WTC11 (cell line): ENCODE measurements at regions not wholly inside any gene's neighbourhood (a gene's known extent, or its start where the extent isn't known, plus 50 kb on each side); places are given as distances from the start of the nearest gene placed in this dataset.

ENCODE experiments used
- ATAC-seq: fragments of 200-7000 bp; cut with Tn5 transposase; 2 replicates; pipeline ENCODE4 v1.10.0; 2021; ENCODE audit warnings: mild to moderate bottlenecking, moderate library complexity
- CTCF ChIA-PET: fragments of 300-600 bp; sonication (Branson Sonifier 250); formaldehyde crosslinking; loops from one replicate; lab custom pipeline; 2021; ENCODE audit warnings: antibody characterized with exemption; lab: Charles Lee
- POLR2A ChIA-PET: fragments of 350-600 bp; sonication (Branson Sonifier 250); formaldehyde crosslinking; loops from one replicate; lab custom pipeline; 2021; ENCODE audit warnings: antibody characterized with exemption; lab: Charles Lee
- DNase-seq: peaks from one replicate; pipeline ENCODE4 v3.0.0; 2021; ENCODE audit warnings: low spot score
- H3K27ac Mint-ChIP-seq: 2 replicates; pipeline ENCODE4 v1.8.0; 2021; ENCODE audit warnings: mixed read lengths
- H3K27me3 Mint-ChIP-seq: 2 replicates; pipeline ENCODE4 v1.8.0; 2021; ENCODE audit warnings: low read depth, mild to moderate bottlenecking, moderate library complexity, mixed read lengths
- H3K36me3 Mint-ChIP-seq: 2 replicates; pipeline ENCODE4 v1.8.0; 2021; ENCODE audit warnings: mixed read lengths
- H3K4me1 Mint-ChIP-seq: 2 replicates; pipeline ENCODE4 v1.8.0; 2022; ENCODE audit warnings: mixed read lengths
- H3K4me3 Mint-ChIP-seq: 2 replicates; pipeline ENCODE4 v1.8.0; 2021; ENCODE audit warnings: mild to moderate bottlenecking, moderate library complexity, mixed read lengths
- H3K9me3 Mint-ChIP-seq: 2 replicates; pipeline ENCODE4 v1.8.0; 2021; ENCODE audit warnings: mixed read lengths
- ATF3 ChIP-seq: sonication (generic); formaldehyde crosslinking; conservative IDR thresholded peaks from 2 replicates; pipeline ENCODE4 v1.8.1; 2022; ENCODE audit warnings: mild to moderate bottlenecking, missing genetic modification reagents
- EMX1 ChIP-seq: fragments of 250-450 bp; sonication (Bioruptor Pico); IDR thresholded peaks from 2 replicates; pipeline ENCODE4 v1.8.0; 2021; ENCODE audit warnings: mild to moderate bottlenecking
- HMGXB4 ChIP-seq: sonication (generic); formaldehyde crosslinking; IDR thresholded peaks from 2 replicates; pipeline ENCODE4 v1.8.1; 2023; ENCODE audit warnings: mild to moderate bottlenecking, moderate library complexity, missing genetic modification reagents
- NFE2L1 ChIP-seq: sonication (generic); formaldehyde crosslinking; IDR thresholded peaks from 2 replicates; pipeline ENCODE4 v1.8.1; 2023; ENCODE audit warnings: missing genetic modification reagents
- PREB ChIP-seq: sonication (generic); formaldehyde crosslinking; IDR thresholded peaks from 2 replicates; pipeline ENCODE4 v1.8.1; 2022; ENCODE audit warnings: mild to moderate bottlenecking, missing genetic modification reagents, moderate library complexity, borderline replicate concordance
- PRRX2 ChIP-seq: fragments of 250-450 bp; sonication (Bioruptor Pico); IDR thresholded peaks from 2 replicates; pipeline ENCODE4 v1.8.0; 2021; ENCODE audit warnings: mild to moderate bottlenecking
- RORB ChIP-seq: fragments of 250-450 bp; sonication (Bioruptor Pico); IDR thresholded peaks from 2 replicates; pipeline ENCODE4 v1.9.0; 2021; ENCODE audit warnings: mild to moderate bottlenecking
- SMAD4 ChIP-seq: sonication (generic); formaldehyde crosslinking; IDR thresholded peaks from 2 replicates; pipeline ENCODE4 v1.8.0; 2022; ENCODE audit warnings: mild to moderate bottlenecking, missing genetic modification reagents
- USF1 ChIP-seq: sonication (generic); formaldehyde crosslinking; IDR thresholded peaks from 2 replicates; pipeline ENCODE4 v1.8.0; 2022; ENCODE audit warnings: mild to moderate bottlenecking, missing genetic modification reagents
- ZBTB21 ChIP-seq: sonication (generic); formaldehyde crosslinking; IDR thresholded peaks from 2 replicates; pipeline ENCODE4 v1.8.1; 2023; ENCODE audit warnings: mild to moderate bottlenecking, missing genetic modification reagents, borderline replicate concordance
- ZNF396 ChIP-seq: fragments of 250-450 bp; sonication (Bioruptor Pico); IDR thresholded peaks from 2 replicates; pipeline ENCODE4 v1.8.0; 2021; ENCODE audit warnings: mild to moderate bottlenecking, moderate library complexity, borderline replicate concordance
- ZNF425 ChIP-seq: fragments of 250-450 bp; sonication (Bioruptor Pico); conservative IDR thresholded peaks from 2 replicates; pipeline ENCODE4 v1.9.0; 2021; ENCODE audit warnings: mild to moderate bottlenecking
- ZNF532 ChIP-seq: fragments of 250-450 bp; sonication (Bioruptor Pico); IDR thresholded peaks from 2 replicates; pipeline ENCODE4 v1.9.0; 2021; ENCODE audit warnings: mild to moderate bottlenecking, borderline replicate concordance

GRCh38 chrX:131831185-131831520, 191.9 kb upstream of the STK26 start (continued):
- TF ChIP-seq PREB (CRISPR knock-in tag) = no peak
- no peak for TF ChIP-seq USF1
- no peak for TF ChIP-seq ZBTB21 (CRISPR knock-in tag)
- no peak for TF ChIP-seq RORB (CRISPR knock-in tag)

- no peaks in the 10 kb centered on the region for H3K27me3 Mint-ChIP-seq
- peaks cover 19% of the 10 kb centered on the region for H3K4me1 Mint-ChIP-seq
- no peak overlapping the region for H3K27ac Mint-ChIP-seq
- ChIA-PET POLR2A (no interaction called here), CTCF (no interaction called here)
- H3K36me3 Mint-ChIP-seq = no peaks in the 10 kb centered on the region
- H3K9me3 Mint-ChIP-seq = no peaks in the 10 kb centered on the region
- no peak for TF ChIP-seq ATF3 (CRISPR knock-in tag)
- TF ChIP-seq ZNF425 (CRISPR knock-in tag) = no peak
- no peak for TF ChIP-seq NFE2L1 (CRISPR knock-in tag)
- TF ChIP-seq ZNF396 (CRISPR knock-in tag) = no peak
- no peak for TF ChIP-seq SMAD4 (CRISPR knock-in tag)
- no peak for TF ChIP-seq PRRX2
- no peak for ATAC-seq
- DNase-seq = no peak
- H3K4me3 Mint-ChIP-seq = no peak overlapping the region
Measured at GRCh38 chrX:131836161-131836560, 186.9 kb upstream of the STK26 start.

- ChIA-PET POLR2A (no interaction called here), CTCF (no interaction called here)
- ATAC-seq = no peak
- no peak for TF ChIP-seq EMX1 (CRISPR knock-in tag)
- no peak for TF ChIP-seq ZNF425 (CRISPR knock-in tag)
- no peak for TF ChIP-seq ZNF532 (CRISPR knock-in tag)
- TF ChIP-seq HMGXB4 = no peak
- TF ChIP-seq ZBTB21 (CRISPR knock-in tag) = no peak
- TF ChIP-seq, all 79 proteins: peak for 0
- DNase-seq = no peak
- H3K4me1 Mint-ChIP-seq = peaks cover 9% of the 10 kb centered on the region
- no peak overlapping the region for H3K27ac Mint-ChIP-seq
- H3K9me3 Mint-ChIP-seq = no peaks in the 10 kb centered on the region
- H3K36me3 Mint-ChIP-seq = no peaks in the 10 kb centered on the region
- H3K4me3 Mint-ChIP-seq = no peak overlapping the region
- H3K27me3 Mint-ChIP-seq = no peaks in the 10 kb centered on the region
Measured at GRCh38 chrX:131837325-131837724, 185.8 kb upstream of the STK26 start.
